ENCODE measurements at regions not wholly inside any gene's neighbourhood (a gene's known extent, or its start where the extent isn't known, plus 50 kb on each side); places are given as distances from the start of the nearest gene placed in this dataset.

GRCh38 chr2:145161656-145162055, 641.7 kb upstream of the ZEB2 start:
- TF ChIP-seq ZFP3 (CRISPR knock-in tag; IDR thresholded peaks at IDR 0.05) = no peak
- TF ChIP-seq CREB5 (CRISPR knock-in tag; IDR thresholded peaks at IDR 0.05; ENCODE audit: low read depth) = no peak
- no peak for TF ChIP-seq RARB (CRISPR knock-in tag; IDR thresholded peaks at IDR 0.05)
- TF ChIP-seq SNAI2 (CRISPR knock-in tag; IDR thresholded peaks at IDR 0.05) = no peak
- no peak for TF ChIP-seq GLIS3 (CRISPR knock-in tag; IDR thresholded peaks at IDR 0.05)
- TF ChIP-seq BACH2 (CRISPR knock-in tag; IDR thresholded peaks at IDR 0.05; ENCODE audit: borderline replicate concordance) = no peak
- TF ChIP-seq PATZ1 (CRISPR knock-in tag; IDR thresholded peaks at IDR 0.05; ENCODE audit: borderline replicate concordance) = no peak
- TF ChIP-seq TSHZ2 (CRISPR knock-in tag; IDR thresholded peaks at IDR 0.05) = no peak
- TF ChIP-seq CSDC2 (CRISPR knock-in tag; IDR thresholded peaks at IDR 0.05) = no peak
